ENCODE measurements at regions not wholly inside any gene's neighbourhood (a gene's known extent, or its start where the extent isn't known, plus 50 kb on each side); places are given as distances from the start of the nearest gene placed in this dataset.

- TF ChIP-seq CTCF (IDR thresholded peaks at IDR 0.05; ENCODE audit: low read length) (no peak), EZH2 (IDR thresholded peaks at IDR 0.05; ENCODE audit: borderline replicate concordance, low read length) (no peak)
These were observed 502.8 kb downstream of the TCERG1L start for GRCh38 chr10:130808686-130809085.
